H9 (cell line): ENCODE measurements at regions not wholly inside any gene's neighbourhood (a gene's known extent, or its start where the extent isn't known, plus 50 kb on each side); places are given as distances from the start of the nearest gene placed in this dataset.

Experiments used
- DNase-seq: peaks from one replicate; pipeline ENCODE4 v3.0.0-alpha.2; 2017
- H2AFZ ChIP-seq: one replicate; pipeline ENCODE4 v1.6.1; 2013; ENCODE audit warnings: mild to moderate bottlenecking, low read length, control low read depth, moderate library complexity
- H2AK5ac ChIP-seq: 2 replicates; pipeline ENCODE4 v1.6.1; 2013; ENCODE audit warnings: low read length, control low read depth, mixed read lengths; ENCODE audit not compliant: insufficient read length
- H2BK120ac ChIP-seq: one replicate; pipeline ENCODE4 v1.6.1; 2013; ENCODE audit warnings: low read depth, mild to moderate bottlenecking, low read length, control low read depth, inconsistent platforms; ENCODE audit not compliant: poor library complexity, severe bottlenecking
- H2BK12ac ChIP-seq: 2 replicates; pipeline ENCODE4 v1.6.1; 2013; ENCODE audit warnings: low read length, control low read depth, mixed read lengths, low read depth; ENCODE audit not compliant: insufficient read length
- H2BK15ac ChIP-seq: 2 replicates; pipeline ENCODE4 v1.6.1; 2013; ENCODE audit warnings: low read depth, low read length, control low read depth
- H2BK20ac ChIP-seq: one replicate; pipeline ENCODE4 v1.6.1; 2013; ENCODE audit warnings: low read depth, mild to moderate bottlenecking, low read length, control low read depth, inconsistent platforms; ENCODE audit not compliant: poor library complexity, severe bottlenecking
- H2BK5ac ChIP-seq: 2 replicates; pipeline ENCODE4 v1.6.1; 2013; ENCODE audit warnings: low read length, control low read depth, mixed read lengths; ENCODE audit not compliant: insufficient read length
- H3K14ac ChIP-seq: 2 replicates; pipeline ENCODE4 v1.6.1; 2013; ENCODE audit warnings: low read length, control low read depth; ENCODE audit not compliant: insufficient read depth
- H3K18ac ChIP-seq: 2 replicates; pipeline ENCODE4 v1.6.1; 2013; ENCODE audit warnings: low read depth, mild to moderate bottlenecking, mixed read lengths, low read length, control low read depth; ENCODE audit not compliant: insufficient read length
- H3K23ac ChIP-seq: 2 replicates; pipeline ENCODE4 v1.6.1; 2013; ENCODE audit warnings: low read length, control low read depth, mixed read lengths, low read depth; ENCODE audit not compliant: insufficient read length
- H3K23me2 ChIP-seq: 2 replicates; pipeline ENCODE4 v1.6.1; 2013; ENCODE audit warnings: low read depth, mild to moderate bottlenecking, mixed read lengths, low read length, control low read depth; ENCODE audit not compliant: insufficient read length, poor library complexity, severe bottlenecking
- H3K27ac ChIP-seq: 2 replicates; pipeline ENCODE4 v1.5.1; 2013; ENCODE audit warnings: low read length, control low read depth, mixed read lengths, low read depth; ENCODE audit not compliant: insufficient read length
- H3K27me3 ChIP-seq: 2 replicates; pipeline ENCODE4 v1.6.1; 2013; ENCODE audit warnings: low read length, control low read depth, inconsistent platforms; ENCODE audit not compliant: insufficient read depth
- H3K4ac ChIP-seq: 2 replicates; pipeline ENCODE4 v1.6.1; 2013; ENCODE audit warnings: low read depth, mild to moderate bottlenecking, control low read depth, inconsistent platforms, low read length, moderate library complexity
- H3K4me1 ChIP-seq: 2 replicates; pipeline ENCODE4 v1.6.1; 2013; ENCODE audit warnings: low read length, control low read depth, inconsistent platforms; ENCODE audit not compliant: insufficient read depth
- H3K4me2 ChIP-seq: 2 replicates; pipeline ENCODE4 v1.6.1; 2013; ENCODE audit warnings: low read length, control low read depth, mixed read lengths; ENCODE audit not compliant: insufficient read length, insufficient read depth
- H3K56ac ChIP-seq: 2 replicates; pipeline ENCODE4 v1.6.1; 2013; ENCODE audit warnings: low read depth, mild to moderate bottlenecking, mixed read lengths, low read length, control low read depth; ENCODE audit not compliant: insufficient read length
- H3K79me1 ChIP-seq: 2 replicates; pipeline ENCODE4 v1.6.1; 2013; ENCODE audit warnings: low read depth, mild to moderate bottlenecking, moderate library complexity, low read length, control low read depth, inconsistent platforms; ENCODE audit not compliant: insufficient read depth, poor library complexity, severe bottlenecking
- H3K79me2 ChIP-seq: 2 replicates; pipeline ENCODE4 v1.6.1; 2013; ENCODE audit warnings: low read length, control low read depth, inconsistent platforms; ENCODE audit not compliant: insufficient read depth
- H3K9ac ChIP-seq: 2 replicates; pipeline ENCODE4 v1.6.1; 2013; ENCODE audit warnings: low read length, control low read depth, mixed read lengths; ENCODE audit not compliant: insufficient read length; ENCODE audit errors: extremely low read depth
- H3K9me3 ChIP-seq: one replicate; pipeline ENCODE4 v1.6.1; 2013; ENCODE audit warnings: low read depth, low read length, inconsistent platforms; ENCODE audit not compliant: control insufficient read depth
- H3T11ph ChIP-seq: one replicate; pipeline ENCODE4 v1.6.1; 2013; ENCODE audit warnings: mild to moderate bottlenecking, low read length, control low read depth, inconsistent platforms
- H4K20me1 ChIP-seq: one replicate; pipeline ENCODE4 v1.6.1; 2013; ENCODE audit not compliant: control insufficient read depth, insufficient read length, insufficient read depth
- H4K5ac ChIP-seq: 2 replicates; pipeline ENCODE4 v1.6.1; 2013; ENCODE audit warnings: low read depth, mild to moderate bottlenecking, mixed read lengths, low read length, control low read depth; ENCODE audit not compliant: insufficient read length
- H4K8ac ChIP-seq: replicated peaks from 2 replicates; pipeline ENCODE4 v1.6.1; 2013; ENCODE audit warnings: low read length, control low read depth, mixed read lengths, low read depth; ENCODE audit not compliant: insufficient read length
- H4K91ac ChIP-seq: 2 replicates; pipeline ENCODE4 v1.6.1; 2013; ENCODE audit warnings: low read depth, mild to moderate bottlenecking, moderate library complexity, mixed read lengths, low read length, control low read depth; ENCODE audit not compliant: insufficient read length
- H3K27ac Mint-ChIP-seq, 3 experiments: 2 replicates in 2 of 3; 3 replicates in 1 of 3; pipeline ENCODE4 v1.8.0; 2020 to 2021; ENCODE audit warnings: mixed read lengths in 3 of 3, mild to moderate bottlenecking in 1 of 3, moderate library complexity in 1 of 3
- H3K27me3 Mint-ChIP-seq: 2 replicates; pipeline ENCODE4 v1.8.0; 2021; ENCODE audit warnings: low read depth, mild to moderate bottlenecking, moderate library complexity, mixed read lengths
- H3K36me3 Mint-ChIP-seq, 3 experiments: 2 replicates in 2 of 3; 3 replicates in 1 of 3; pipeline ENCODE4 v1.8.0; 2020 to 2021; ENCODE audit warnings: low read depth in 3 of 3, mixed read lengths in 3 of 3; ENCODE audit not compliant: insufficient read depth in 1 of 3
- H3K4me1 Mint-ChIP-seq, 2 experiments: 2 replicates each; pipeline ENCODE4 v1.8.0; 2020; ENCODE audit warnings: mixed read lengths in 2 of 2
- H3K4me3 Mint-ChIP-seq, 2 experiments: 2 replicates in 1 of 2; 3 replicates in 1 of 2; pipeline ENCODE4 v1.8.0; 2020 to 2021; ENCODE audit warnings: mild to moderate bottlenecking in 2 of 2, mixed read lengths in 2 of 2, moderate library complexity in 1 of 2
- H3K9me3 Mint-ChIP-seq, 2 experiments: 2 replicates in 1 of 2; 3 replicates in 1 of 2; pipeline ENCODE4 v1.8.0; 2020; ENCODE audit warnings: mild to moderate bottlenecking in 2 of 2, mixed read lengths in 2 of 2, moderate library complexity in 1 of 2
- WGBS: extraction: QIAGEN DNeasy Blood & Tissue Kit; methylation state at CpG from one replicate; pipeline ENCODE4 v1.1.7; 2013; ENCODE audit warnings: missing lambda C conversion rate, low lambda C conversion rate, mixed read lengths; ENCODE audit not compliant: insufficient read length; ENCODE audit errors: extremely low coverage; 5-methylcytosine and 5-hydroxymethylcytosine counted together
- TF ChIP-seq, protein P1 (sequence below): fragments of 200-600 bp; sonication (generic); conservative IDR thresholded peaks from 3 replicates; pipeline ENCODE4 v1.8.0; 2021; ENCODE audit warnings: antibody characterized with exemption, mild to moderate bottlenecking

DNA sequence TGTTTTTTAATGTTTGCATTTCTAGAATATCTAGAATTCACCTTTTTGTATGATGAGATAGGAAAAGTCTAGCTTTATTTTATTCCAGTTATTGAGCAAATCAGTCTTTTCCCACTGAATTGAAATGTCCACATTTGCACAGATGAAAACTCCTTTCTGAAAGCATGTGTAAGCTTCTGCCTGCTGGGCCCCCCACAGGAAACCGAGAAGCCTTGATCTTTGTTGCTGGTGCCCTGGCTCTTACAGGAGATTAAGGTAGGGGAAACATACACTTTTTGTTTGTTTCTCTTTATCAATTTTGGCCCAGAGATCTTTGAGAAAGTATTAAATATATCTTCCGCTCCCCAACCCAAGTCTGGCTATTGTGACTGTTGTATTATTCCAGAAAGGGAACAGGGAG lies 87.2 kb upstream of the GNAZ start:
- Mint-ChIP-seq H3K27ac (no peak overlapping the region), H3K4me1 (no peaks in the 10 kb centered on the region), H3K27me3 (peaks cover 80% of the 10 kb centered on the region), H3K4me3 (no peak overlapping the region), H3K36me3 (peaks cover 5 to 9% (median 8%) of the 10 kb centered on the region in 3 experiments; a peak in 6 of 7 replicates), H3K9me3 (peaks cover 36 to 46% of the 10 kb centered on the region in 2 experiments)
- no peak overlapping the region for H4K8ac ChIP-seq
- no peak overlapping the region for H2BK120ac ChIP-seq
- no peaks in the 10 kb centered on the region for H3K27me3 ChIP-seq
- no peak overlapping the region for H4K5ac ChIP-seq
- H3K9me3 ChIP-seq: peaks cover 29% of the 10 kb centered on the region
- WGBS: no CpG with 5 or more reads among the region's 2 CpGs
- no peak overlapping the region for H3K18ac ChIP-seq
- no peak overlapping the region for H3K9ac ChIP-seq
- H2BK15ac ChIP-seq: no peak overlapping the region
- H3K23ac ChIP-seq: no peak overlapping the region
- no peaks in the 10 kb centered on the region for H3K4me1 ChIP-seq
- H3K4me2 ChIP-seq: no peak overlapping the region
- no peak for DNase-seq
- H3K14ac ChIP-seq: no peak overlapping the region
- H2BK12ac ChIP-seq: no peak overlapping the region
- H3T11ph ChIP-seq: no peak overlapping the region
- H3K56ac ChIP-seq: no peak overlapping the region
- TF ChIP-seq, protein P1, sequence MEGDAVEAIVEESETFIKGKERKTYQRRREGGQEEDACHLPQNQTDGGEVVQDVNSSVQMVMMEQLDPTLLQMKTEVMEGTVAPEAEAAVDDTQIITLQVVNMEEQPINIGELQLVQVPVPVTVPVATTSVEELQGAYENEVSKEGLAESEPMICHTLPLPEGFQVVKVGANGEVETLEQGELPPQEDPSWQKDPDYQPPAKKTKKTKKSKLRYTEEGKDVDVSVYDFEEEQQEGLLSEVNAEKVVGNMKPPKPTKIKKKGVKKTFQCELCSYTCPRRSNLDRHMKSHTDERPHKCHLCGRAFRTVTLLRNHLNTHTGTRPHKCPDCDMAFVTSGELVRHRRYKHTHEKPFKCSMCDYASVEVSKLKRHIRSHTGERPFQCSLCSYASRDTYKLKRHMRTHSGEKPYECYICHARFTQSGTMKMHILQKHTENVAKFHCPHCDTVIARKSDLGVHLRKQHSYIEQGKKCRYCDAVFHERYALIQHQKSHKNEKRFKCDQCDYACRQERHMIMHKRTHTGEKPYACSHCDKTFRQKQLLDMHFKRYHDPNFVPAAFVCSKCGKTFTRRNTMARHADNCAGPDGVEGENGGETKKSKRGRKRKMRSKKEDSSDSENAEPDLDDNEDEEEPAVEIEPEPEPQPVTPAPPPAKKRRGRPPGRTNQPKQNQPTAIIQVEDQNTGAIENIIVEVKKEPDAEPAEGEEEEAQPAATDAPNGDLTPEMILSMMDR: no peak
- H3K4ac ChIP-seq: no peak overlapping the region
- no peak overlapping the region for H2AK5ac ChIP-seq
- H2AFZ ChIP-seq: no peak overlapping the region
- no peak overlapping the region for H4K91ac ChIP-seq
- H3K79me1 ChIP-seq: no peaks in the 10 kb centered on the region
- H3K23me2 ChIP-seq: no peaks in the 10 kb centered on the region
- H3K79me2 ChIP-seq: no peaks in the 10 kb centered on the region
- H4K20me1 ChIP-seq: no peaks in the 10 kb centered on the region
- no peak overlapping the region for H2BK20ac ChIP-seq
- H2BK5ac ChIP-seq: no peak overlapping the region
- no peak overlapping the region for H3K27ac ChIP-seq
